Forelimb muscle (tissue), 1 donor: ENCODE measurements at regions not wholly inside any gene's neighbourhood (a gene's known extent, or its start where the extent isn't known, plus 50 kb on each side); places are given as distances from the start of the nearest gene placed in this dataset.

Experiments
- DNase-seq: peaks from one replicate; pipeline ENCODE4 v3.0.0-alpha.2; 2013; ENCODE audit warnings: low read depth

DNA sequence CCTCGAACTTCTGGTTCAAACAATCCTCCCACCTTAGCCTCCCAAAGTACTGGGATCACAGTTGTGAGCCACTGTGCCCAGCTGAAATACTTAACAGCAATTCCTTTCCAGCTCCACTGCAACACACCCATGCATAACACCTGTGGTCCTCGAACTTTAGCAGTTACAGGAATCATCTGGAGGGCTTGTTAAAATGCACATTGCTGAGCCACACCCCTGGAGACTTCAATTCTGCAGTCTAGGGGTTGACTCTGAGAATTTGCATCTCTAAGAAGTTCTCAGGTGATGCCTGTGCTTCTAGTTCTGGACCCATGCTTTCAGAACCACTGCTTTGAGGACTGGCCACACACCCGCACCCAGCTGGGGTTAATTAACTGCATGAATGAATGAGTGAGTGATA is 53.1 kb upstream of the UBL3 start:
- no peak for DNase-seq

DNA sequence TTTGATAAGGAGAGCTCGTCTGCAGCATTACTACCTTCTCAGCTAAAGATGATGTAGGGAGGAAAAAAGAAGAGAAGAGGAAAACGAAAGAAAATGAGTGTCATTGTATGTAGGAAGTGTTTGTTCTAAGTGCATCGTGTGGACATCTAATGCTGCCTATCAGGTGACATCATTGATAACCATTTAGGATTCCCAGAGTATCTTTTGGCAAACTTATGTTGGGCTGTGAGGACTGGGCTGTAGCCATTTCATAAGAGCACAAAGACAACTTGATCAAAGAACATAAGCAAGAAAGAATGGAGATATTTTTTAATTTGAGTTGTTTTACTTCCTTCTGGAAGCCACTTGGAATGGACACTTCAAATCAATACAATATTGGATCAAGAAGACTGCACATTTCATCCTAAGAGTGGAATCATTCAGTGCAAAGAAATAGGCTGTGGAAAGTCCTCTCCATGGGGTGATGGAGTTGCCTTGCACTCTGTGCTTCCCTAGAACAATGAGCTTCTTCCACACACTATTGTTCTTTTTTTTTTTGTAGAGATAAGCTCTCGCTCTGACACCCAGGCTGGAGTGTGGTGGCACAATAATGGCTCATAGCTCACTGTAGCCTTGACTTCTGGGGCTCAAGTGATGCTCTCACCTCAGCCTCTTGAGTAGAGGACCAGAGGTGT is 52.4 kb upstream of the UBL3 start:
- DNase-seq: no peak

DNA sequence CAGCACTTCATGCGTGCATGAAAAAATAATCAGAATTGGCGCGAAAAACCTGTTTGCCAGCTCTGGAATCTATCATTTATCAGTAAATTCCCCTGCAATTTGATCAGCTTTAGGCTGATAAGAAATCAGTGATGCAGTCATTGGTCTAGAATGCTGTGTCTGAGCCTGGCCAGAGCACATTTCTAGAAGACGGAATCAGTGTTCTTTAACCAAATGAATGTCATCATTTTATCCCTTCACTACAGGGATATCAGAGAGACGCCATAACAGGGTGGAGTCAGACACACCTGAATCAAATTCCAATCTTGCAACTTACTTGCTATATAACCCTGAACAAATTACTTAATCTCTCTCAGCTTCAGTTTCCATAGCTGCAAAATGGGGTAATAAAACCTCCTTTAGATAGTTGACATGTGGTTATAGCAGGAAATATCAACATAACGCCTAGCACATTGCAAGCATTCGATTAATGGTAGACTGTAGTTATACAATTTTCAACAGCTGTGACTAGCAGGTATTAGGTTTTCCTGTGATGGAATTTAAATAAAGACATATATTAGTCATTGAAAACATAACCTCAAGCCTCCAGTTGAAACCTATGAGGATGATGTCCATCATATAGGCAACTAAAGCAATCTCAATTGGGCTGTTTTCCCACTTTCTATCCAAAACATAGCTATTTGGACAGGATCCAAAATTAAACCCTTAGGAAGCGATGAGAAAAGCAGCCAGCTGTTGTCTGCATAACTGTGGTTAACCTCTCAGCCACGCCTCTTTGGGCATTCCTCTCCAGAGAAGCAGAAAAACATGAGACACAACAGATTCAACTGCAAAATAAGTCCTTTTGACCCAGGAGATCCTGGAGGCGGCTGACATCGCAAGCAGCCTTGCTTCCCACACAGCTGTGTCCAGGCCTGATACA is 51.6 kb upstream of the UBL3 start:
- DNase-seq: no peak
